ENCODE measurements at regions not wholly inside any gene's neighbourhood (a gene's known extent, or its start where the extent isn't known, plus 50 kb on each side); places are given as distances from the start of the nearest gene placed in this dataset.

DNA sequence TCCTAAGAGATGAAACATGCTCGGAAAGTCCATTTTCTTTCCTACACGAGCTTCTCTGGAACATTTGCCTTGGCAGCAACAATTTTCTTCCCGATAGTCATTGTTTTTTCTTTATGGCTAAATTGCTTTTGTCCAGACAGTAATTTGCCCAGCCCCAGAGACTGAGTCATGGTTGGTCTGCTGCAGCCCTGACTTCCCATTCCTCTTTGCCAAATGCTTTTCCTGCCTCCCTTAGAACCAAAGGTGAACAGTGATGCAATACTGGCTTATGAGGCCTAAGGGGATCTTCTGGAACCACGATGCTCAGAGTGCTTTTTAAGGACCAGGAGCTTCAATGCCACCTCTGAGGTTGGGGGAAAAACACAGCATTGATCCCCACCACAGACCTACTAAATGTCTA, 1599.6 kb upstream of the TMEM132C start:
- DNase-seq, result no peak

- no peak for DNase-seq
Observed at GRCh38 chr12:126668538-126668937, 1598.4 kb upstream of the TMEM132C start.

DNA sequence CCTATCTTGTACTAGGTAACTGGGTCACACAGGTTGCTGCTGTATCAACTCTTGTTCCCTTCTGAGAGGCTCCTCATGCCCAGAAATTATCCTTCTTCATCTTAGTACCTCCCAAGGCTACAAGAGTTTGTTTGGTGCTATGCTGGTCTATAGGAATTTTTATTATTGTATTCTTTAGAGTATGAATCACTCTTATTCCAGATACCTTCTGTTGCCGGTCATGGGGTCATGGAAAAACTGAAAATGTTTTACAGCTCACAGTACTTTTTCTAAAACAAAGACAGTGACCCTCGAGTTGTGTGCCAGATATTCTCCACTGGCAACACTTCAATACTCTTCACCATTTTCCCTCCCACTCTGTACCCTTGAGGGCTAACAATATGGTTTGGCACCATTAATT, 1598.0 kb upstream of the TMEM132C start:
- no peak for DNase-seq

GRCh38 chr12:126676434-126676833, 1590.5 kb upstream of the TMEM132C start:
- DNase-seq, result no peak

DNA sequence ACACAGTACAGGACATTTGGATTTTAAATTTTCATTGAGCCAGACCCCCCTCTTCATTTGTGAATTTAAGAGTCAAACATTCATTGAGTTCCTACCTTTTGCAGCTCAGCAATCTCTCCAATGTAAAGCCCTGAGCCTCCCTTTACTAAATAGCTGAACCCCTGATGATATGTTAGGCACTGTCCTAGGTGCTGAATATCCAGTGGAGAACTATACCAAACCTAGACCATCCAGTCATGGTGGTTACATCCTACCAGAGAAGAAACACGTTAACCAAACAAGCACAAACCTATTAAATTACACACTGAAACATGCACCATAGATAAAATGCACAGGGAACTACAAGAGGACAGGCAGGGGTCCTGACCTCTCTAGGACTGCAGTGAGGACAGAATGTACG, 1585.3 kb upstream of the TMEM132C start:
- no peak for DNase-seq

- DNase-seq, result no peak
Observed at GRCh38 chr12:126684703-126685102, 1582.3 kb upstream of the TMEM132C start.

- DNase-seq, result no peak
Observed at GRCh38 chr12:126685636-126686035, 1581.3 kb upstream of the TMEM132C start.

GRCh38 chr12:126688556-126688955, 1578.4 kb upstream of the TMEM132C start:
- DNase-seq, result no peak

GRCh38 chr12:126700096-126700495, 1566.9 kb upstream of the TMEM132C start:
- no peak for DNase-seq

GRCh38 chr12:126704609-126705008, 1562.4 kb upstream of the TMEM132C start:
- no peak for DNase-seq

- DNase-seq, result no peak
Observed at GRCh38 chr12:126706300-126706699, 1560.7 kb upstream of the TMEM132C start.

DNA sequence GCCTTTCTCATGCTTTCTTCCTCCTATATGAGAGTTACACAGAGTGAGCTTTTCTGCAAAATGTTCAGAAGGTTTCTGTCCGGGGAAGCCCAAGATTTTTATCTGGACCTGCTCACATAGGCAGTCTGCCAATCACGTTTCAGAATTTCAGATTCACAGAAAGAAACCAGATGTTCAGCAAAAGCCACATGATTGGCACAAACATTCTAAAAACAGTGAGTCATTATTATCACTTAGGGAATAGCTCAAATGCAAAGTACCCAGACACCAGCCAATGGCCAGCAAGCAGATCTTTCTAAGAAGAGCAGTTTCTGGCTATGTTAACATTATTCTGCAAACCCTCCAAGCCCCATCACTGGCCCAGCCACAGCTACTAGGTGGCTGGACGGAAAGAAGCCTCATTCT, 1558.5 kb upstream of the TMEM132C start:
- no peak for DNase-seq

- no peak for DNase-seq
Observed at GRCh38 chr12:126718365-126718764, 1548.6 kb upstream of the TMEM132C start.

- no peak for DNase-seq
Observed at GRCh38 chr12:126719912-126720705, 1546.9 kb upstream of the TMEM132C start.

GRCh38 chr12:126726481-126727217, 1540.3 kb upstream of the TMEM132C start:
- no peak for DNase-seq

- DNase-seq, result no peak
Observed at GRCh38 chr12:126727218-126728075, 1539.5 kb upstream of the TMEM132C start.

- DNase-seq, result no peak
Observed at GRCh38 chr12:126734296-126734695, 1532.7 kb upstream of the TMEM132C start.

DNA sequence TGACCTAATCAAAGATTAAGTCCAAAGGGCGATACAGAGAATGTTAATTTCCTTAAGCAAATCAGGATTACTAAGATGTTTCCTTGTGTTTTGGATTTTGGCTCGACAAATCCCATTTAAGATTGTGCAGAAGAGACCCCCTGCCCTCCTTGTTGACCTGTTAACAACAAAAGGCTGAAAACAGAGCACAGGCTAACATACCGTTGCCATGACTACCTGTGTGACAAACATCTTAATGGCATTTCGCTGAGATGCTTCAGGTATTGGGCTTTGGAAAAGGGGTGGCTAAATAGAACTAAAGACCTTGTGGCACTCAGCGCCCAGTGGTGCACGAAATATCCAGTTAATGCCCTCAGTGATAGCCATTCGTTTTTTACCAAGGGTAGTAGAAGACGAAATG, 1532.3 kb upstream of the TMEM132C start:
- DNase-seq, result no peak

DNA sequence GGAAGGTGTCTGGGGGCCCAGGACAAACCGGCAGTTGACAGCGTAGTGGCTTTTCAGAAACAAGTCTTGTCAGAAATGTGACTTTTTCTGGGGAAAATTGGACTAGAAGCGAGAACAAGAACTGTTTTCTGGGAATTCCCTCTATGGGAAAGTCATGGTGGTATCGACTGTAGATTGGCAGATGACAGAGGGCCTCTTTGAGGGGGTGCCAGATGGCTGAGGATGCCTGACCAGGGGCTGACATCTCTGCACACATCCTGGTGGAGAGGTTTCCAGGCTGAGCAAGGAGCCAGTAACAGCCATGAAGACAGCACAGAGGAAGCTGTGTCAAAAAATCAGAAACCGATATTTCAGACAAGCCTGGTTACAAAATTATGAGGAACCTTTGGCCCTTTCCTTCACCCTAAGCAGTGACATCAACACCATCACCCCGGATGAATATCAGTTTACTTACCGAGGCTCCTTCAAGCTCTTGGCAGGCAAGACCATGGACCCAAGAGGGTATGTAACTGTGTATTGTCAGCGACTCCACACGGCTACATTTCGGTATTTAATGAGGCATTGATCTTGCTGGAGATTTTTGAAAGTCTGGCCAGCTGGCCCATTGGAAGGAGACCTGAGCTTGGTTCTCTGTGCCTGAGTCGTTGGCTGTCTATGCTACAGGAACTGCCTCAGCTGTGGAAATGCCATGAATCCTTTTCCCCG, 1525.3 kb upstream of the TMEM132C start:
- no peak for DNase-seq

GRCh38 chr12:126742241-126742641, 1524.7 kb upstream of the TMEM132C start:
- no peak for DNase-seq

DNA sequence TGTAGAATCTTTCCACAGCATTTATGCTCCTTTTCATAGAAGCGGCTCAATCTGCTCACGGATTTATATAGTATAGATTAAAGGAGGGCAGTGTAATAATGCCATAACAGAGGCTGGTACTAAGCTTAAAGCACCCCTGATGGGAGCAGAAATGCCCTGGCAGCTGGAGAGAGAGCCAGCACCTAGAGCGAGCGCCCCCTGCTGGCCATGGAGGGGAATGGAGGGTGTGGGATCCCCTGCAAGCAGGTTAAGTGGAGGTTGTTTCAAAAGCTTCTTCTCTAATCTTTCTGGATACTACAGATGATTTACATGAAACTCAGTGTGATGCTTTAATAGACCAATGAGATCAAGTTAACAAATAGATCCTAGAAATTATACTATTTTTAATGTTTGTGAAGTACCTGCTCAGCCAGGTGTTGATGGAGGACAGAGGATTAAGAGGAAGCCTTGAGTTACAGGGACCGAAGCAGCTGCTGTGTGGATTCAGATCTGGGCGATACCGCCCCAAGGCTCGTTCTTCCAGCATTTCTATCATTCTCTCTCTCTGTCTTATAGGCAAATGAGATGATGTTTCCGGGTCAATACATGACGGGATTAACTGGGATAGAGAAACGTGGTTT, 1519.3 kb upstream of the TMEM132C start:
- DNase-seq, result peak; percentile 33

DNA sequence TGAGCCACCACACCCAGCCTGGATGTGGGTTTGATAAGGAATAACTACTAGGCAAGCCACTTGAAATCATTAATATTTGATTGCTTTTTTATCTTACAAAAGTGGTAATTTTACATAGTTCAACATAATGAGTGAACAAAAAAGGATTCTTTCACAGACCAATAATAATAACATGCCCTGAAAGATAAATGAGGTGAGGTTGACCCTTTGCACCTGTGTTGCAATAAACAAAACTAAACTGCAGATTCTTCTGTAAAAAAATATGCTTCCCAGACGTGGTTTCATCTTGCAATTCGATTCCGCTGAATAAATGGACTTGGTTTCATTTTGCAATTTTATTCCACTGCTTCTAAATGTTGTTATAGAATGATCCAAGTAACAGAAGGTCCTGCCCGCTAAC, 1514.9 kb upstream of the TMEM132C start:
- DNase-seq, result no peak
